GM19043 (cell line): ENCODE measurements at regions not wholly inside any gene's neighbourhood (a gene's known extent, or its start where the extent isn't known, plus 50 kb on each side); places are given as distances from the start of the nearest gene placed in this dataset.

Experiments used
- ATAC-seq: cut with Tn5 transposase; IDR thresholded peaks from one replicate; pipeline ENCODE4 v1.9.1; 2021; ENCODE audit warnings: low read depth; ENCODE audit not compliant: unreplicated experiment

DNA sequence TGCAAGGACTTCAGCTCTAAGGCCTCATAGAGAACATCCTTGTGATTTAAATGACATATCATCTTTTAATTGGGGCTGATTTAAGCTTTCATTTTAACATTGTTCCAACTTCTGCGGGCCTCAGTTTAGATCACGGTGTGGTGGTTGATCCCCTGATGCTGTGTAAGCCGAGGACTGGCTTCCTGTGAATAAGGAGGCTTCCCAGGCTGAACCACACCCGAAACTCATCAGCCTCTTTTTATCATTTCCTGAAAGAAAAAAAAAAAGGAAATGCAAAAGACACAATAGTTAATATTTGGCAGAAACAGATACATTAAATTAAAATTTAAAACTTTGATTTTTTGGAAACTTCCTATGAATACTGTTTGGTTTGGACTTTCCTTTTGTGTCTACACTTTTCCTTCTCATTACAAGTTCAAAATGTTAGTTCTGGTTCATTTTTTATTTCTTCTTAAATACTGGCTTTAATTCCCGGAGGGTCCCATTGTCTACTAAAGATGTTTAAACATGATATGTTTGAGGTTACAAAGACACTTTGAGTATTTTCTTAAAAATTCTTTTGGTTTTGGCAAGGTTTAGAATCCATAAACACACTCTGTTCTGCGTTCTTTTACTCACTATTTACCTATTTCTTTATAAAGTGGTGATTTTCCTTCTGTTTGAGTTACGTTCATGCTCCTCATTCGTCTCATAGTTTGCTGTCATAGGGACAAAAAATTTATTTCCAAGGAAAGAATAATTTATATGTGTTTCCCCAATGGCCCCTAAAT lies 230.0 kb upstream of the SULF2 start:
- ATAC-seq, result no peak

DNA sequence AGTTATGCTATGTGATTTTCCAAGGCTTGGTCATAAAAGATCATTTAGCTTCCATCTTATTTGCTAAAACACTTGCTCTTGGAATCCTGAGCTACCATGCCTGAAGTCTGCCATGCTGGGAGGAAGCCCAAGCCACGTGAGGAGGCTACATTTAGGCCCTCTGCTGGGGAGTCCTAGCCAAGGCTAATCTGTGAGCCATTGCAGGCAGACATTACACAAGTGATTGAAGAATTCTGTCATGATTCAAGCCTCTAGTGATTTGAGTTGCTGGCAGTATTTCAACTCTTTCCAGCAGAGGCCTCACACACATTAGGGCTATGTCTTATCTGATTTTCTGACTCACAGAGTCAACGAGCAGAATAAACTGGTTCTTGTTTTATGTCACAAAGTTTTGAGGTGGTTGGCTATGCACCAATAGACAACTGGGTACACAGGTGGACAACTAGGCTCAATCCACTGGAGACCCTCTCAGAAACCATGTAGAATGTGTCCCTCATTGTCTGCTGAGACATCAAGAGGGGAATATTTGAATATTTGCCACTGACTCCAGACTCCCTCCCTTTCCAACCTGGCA lies 227.2 kb upstream of the SULF2 start:
- no peak for ATAC-seq

DNA sequence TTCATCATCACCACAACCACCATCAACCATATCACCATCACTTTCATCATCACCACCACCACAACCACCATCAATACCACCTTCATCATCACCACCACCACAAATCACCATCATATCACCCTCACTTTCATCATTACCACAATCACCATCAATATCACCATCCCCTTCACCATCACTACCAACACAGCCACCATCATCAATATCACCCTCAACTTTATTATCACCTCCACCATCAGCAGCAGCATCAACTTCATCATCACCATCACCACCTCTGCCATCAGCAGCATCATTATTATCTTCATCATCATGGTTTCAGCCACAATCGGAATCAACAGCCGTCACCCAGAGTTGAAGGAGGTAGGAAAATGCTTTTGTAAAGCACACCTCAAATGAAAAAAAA lies 225.7 kb upstream of the SULF2 start:
- no peak for ATAC-seq

DNA sequence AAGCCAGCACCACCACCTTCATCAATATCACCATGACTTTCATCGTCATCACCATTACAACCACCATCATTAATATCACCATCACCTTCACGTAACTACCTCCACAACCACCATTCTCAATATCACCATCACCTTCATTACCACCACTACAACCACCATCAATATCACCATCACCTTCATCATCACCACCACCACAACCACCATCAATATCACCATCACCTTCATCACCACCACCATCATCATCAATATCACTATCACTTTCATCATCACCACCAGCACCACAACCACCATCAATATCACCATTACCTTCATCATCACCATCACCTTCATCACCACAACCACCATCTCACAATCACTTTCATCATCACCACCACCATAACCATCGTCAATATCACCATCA lies 225.3 kb upstream of the SULF2 start:
- ATAC-seq, result no peak

DNA sequence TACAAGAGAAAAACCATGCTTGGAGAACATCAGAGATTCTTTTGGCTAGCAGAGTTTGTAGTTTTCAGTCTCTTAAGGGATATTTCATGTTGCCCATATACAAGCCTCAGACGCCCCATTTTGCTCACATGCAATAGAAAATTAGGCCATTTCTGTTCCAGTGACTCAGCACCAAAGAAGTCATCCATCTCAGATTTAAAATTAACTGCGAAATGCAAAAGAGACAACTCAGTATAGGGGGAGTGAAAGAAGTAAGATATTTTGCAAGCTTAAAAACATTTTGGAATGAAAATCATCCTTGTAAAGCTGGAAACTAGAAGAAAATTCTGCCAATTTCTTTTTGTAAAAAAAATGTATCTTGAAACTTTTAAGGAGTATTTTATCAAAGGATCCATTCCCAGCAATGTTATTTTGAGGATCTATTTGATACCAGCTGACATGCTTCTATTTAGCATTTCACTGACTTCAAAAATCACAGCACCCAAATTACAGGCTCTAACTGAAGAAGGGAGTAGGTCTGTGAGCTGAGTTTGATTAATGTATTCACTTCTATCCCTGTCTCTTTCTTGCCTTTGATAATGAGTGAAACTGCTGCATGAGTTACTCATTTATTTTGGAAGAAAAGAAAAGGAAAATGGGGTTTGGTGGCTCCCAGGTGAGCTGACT lies 223.7 kb upstream of the SULF2 start:
- no peak for ATAC-seq

DNA sequence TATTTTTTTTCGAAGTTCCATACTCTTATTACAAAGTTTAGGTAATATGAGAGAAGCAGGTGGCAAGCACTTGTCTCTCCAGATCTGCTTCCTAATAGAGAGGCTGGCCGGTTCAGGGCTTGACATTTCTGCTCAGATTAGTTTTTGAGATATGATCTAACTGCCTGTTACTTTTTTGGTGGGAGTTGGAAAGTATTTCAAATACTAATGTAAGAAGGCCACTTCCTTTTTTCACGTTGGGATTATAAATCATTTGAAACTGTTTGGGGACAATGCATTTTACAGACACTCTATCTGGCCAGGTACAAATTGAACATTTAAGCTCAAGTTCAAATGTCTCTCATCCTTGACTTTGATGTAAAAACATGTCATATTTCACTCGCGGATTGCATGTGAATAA lies 222.1 kb upstream of the SULF2 start:
- ATAC-seq, result no peak

DNA sequence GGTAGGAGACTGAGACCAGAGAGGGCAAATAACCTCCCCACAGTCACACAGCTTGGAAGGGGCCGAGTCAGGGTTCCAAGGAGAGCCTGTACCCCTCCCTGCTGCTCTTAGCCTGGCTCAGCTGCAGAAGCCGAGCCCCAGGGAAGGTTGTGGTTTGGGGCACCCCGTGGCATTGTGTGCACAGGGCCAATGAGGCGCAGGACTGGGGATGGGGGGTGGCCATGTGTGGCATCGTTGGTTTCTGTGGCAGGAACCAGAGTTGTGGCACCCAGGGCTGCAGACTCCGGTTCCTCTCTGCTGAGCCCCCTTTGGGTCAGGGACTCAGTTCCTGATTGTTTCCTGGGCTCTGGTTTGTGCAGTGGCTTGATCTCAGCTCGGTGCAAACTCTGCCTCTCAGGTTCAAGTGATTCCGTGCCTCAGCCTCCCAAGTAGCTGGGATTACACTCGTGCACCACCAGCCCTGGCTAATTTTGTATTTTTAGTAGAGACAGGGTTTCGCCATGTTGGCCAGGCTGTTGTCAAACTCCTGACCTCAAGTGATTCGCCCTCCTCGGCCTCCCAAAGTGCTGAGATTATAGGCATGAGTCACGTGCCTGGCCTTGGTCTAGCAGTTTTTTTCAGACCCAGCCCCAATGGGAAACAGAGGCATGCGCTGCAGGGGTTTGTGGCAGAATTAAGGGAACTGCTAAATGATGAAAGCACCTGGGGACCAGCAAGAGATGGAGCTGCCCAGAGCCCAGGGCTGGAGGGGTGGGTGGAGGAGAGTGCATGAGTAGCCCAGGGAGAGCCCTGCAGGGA lies 221.0 kb upstream of the SULF2 start:
- no peak for ATAC-seq

DNA sequence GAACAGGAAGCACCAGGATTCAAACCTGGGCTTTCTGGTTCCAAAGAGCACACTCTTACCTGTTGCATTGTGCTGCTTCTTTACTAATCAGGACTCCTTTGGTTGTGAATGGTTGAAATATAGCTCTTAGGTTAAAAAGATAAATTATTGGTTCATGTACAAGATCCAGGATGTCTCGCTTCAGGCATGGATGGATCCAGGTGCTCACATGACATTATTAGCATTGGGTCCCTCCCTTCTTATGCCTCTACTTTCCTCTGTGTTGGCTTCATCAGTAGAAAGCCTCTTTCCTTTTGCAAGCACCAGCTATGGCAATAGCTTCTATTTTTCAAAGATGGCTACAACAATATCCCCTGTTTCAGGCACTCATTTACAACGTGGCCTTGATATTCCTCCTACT lies 217.7 kb upstream of the SULF2 start:
- ATAC-seq, result no peak

DNA sequence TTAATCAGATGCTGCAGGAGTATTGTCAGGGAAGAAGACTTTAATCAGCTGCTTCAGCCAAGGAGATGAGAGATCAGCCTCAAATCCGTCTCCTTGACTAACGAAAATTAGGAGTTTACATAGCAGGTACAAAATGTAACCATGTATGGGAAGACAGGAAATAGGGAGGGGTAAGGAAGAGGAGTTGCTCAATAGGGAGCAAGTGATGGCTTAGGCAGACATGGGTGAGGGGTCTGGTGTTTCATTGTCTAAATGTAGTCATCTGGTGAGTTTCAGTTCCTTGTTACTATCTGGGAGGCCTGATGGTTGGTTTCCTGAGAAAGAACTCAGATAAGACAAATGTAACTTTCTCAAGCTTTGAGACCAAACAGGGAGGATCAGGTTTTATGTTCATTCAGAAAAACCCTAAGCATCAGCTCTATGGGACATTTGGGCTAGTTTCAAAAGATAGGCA lies 217.3 kb upstream of the SULF2 start:
- peak; percentile 61 for ATAC-seq

DNA sequence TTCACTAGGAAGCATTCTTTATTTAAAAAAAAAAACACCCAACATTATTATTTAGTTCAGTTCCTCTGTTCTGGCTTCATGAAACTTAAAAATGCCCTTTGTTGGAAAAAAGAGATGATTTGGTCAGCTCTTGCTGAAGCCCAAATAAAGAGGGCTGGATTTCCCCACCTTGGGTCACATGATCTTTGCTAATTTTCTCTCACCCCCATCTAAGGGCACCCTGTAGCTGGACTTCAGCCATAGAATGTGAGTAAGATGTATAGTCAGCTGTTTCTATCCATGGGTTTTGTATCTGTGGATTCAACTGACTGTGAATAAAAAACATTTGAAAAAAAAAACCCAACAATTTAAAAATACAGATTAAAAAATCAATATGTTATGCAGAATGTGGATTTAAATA lies 213.9 kb upstream of the SULF2 start:
- no peak for ATAC-seq

DNA sequence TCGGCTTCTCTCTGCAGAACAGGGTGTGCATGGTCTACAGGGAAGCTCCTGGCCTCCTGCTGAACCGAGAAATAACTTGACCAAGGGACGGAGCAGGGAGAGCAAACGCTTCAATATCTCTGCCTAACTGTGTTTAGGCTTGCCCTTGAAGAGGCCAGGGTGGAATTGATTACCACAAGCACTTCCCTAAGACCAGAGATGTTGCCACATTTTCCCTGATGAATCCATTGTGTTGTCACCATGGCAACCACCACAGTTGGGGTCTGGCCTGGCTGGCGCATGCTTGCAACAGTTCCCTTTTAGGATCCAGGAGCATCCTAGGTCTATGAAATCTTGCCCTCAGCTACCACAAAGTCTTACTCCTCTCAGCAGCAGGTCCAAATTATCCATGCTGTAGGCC lies 213.5 kb upstream of the SULF2 start:
- ATAC-seq, result no peak

DNA sequence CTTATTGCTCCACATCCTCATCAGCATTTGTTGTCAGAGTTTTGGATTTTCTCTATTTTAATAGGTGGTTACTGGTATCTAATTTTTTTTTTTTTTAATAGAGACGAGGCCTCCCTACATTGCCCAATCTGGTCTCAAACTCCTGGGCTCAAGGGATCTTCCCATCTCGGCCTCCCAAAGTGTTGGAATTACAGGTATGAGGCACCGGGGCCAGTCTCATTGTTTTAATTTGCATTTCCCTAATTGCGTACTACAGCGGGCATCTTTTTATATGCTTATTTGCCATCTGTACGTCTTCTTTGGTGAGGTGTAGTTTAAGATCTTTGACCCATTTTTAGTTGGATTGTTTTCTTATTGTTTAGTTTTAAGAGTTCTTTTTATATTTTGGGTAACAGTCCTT lies 210.4 kb upstream of the SULF2 start:
- no peak for ATAC-seq

DNA sequence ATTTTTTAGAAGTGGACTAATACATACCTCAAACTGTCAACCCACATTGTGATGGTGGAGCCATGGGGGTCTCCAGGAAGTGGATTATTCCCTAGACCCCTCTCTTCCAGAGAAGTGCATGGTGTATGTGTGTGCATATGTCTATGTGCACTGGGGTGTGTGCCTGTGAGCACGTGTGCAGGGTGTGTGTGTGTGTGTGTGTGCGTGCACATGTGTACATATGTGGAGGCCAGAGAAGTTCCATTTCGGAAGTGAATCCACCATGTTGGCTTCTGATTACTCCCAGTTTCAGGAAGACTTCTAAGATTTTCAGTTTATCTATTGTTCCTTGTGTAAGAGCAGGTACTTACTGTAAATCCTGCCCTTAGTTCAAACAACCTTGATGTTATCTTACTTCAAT lies 208.5 kb upstream of the SULF2 start:
- ATAC-seq, result no peak

DNA sequence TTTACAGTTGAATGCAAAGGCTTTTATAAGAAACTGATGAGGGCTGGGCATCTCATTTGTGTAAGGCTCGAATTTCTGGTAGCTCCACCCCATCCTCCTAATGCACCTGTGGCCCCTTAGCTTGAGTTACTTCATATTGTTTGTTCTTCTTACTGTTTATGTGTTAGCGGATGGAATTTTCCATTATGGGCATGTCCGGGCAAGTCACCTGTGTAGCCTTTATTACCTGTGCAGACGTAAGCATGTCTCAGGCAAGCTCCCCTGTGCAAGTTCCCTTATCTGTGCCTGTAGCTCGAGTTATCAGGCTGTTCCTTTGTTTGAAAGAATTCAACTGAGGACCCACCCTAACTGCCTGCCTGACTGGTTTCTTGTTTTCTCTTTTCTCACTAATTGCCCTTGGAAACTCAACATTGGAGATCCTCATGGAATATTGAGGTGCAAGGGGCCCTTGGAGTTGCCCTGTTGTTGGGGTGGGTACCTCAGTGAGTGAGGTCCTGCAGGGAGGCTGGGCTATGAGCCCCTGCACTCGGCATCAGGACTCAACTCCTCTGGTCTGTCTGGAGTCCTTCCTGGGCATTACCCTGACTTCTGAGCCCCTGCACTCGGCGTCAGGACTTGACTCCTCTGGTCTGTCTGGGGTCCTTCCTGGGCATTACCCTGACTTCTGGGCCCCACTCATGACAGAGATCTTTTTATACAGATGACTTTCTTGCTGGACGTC lies 207.9 kb upstream of the SULF2 start:
- no peak for ATAC-seq

DNA sequence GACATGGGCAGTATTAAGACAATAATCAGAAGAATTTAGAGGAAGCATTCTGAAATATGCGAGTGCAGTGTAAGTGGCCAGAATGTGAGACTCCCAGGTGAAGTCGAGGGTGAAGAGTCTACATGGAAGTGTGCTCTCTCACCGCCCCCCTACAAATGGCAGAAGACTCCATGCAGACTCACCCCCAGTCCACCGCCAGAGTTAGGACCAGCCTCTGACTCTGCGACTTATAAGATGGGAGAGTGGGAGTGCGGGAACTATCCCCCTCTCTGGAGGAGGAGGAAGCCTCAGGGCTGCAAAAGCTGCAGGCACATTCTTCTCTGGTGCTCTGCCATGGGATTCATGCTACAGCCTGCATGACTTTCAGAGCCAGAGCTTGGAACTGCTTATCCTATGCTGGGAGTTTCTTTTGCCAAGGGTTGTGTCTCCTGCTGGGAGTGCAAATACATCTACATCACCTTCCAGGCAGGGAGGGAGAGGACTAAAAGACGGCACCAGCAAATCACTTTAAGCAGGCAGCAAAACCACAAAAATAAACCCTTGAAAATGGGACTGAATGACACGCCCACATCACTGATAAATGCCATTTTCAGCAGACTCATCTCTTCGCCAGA lies 206.7 kb upstream of the SULF2 start:
- no peak for ATAC-seq

DNA sequence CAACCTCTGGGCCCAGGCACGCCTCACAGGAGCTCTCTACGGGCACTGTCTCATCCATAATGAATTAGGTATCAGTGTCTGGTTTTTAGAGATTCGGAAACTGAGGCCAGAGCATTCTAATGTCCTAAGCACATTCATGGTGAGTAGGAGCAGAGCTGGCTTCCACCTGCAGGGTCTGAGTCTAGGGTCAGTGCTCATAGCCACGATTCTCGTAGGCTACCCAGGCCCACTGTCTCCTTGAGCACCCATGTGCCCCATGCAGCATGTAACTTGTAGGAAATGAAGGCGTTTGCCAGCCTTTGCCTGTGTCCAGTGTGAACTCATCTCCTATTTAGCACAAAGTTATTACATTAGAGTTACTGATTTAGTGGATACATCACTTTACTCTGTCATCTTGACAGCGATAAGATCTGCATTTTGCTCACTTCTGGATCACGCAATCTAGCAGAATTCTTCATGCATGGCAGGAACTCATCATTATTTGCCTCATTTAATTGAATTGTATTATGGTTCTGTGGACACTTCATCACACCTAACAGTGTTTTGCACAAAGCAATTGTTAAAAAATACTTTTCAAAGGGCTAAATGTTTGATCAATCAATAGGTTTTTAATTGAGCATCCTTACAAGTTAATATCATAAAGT lies 205.3 kb upstream of the SULF2 start:
- ATAC-seq, result no peak

DNA sequence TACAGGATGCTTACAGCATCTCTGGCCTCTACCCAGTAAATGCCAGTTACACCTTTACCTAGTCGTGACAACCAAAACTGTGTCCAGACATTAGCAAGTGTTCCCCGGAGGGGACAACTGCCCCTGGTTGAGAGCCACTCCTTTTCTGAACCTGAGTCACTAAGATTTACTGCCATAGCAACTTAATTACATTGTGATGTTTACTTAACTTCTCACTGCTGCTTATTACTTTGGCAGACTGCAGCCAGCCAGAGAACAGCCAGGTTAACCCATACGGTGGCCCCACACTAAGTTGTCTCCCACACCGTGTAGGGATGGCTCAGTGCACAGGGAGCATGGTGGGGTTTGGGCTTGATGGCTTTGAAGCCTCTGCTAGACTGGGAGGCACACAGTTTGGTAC lies 204.7 kb upstream of the SULF2 start:
- ATAC-seq, result no peak

DNA sequence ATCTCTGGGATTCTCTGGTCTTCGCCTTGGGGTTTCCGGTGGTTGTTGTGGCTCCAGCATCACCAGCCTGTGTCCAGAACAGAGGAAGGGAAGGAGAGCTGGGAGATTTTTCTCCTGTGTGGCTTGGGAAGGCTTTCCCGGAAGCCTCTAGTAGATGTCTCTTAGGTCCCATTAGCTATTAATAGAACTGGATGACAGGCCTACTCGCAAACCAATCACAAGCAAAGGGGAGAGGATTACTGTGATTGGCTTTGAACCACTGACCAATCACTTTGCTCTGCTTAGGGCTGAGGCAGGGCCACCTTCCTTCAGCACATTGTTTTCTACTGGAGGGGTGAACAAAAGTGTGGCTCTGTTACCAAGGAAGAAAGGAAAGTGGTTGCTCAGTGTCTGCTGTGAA lies 203.4 kb upstream of the SULF2 start:
- no peak for ATAC-seq

DNA sequence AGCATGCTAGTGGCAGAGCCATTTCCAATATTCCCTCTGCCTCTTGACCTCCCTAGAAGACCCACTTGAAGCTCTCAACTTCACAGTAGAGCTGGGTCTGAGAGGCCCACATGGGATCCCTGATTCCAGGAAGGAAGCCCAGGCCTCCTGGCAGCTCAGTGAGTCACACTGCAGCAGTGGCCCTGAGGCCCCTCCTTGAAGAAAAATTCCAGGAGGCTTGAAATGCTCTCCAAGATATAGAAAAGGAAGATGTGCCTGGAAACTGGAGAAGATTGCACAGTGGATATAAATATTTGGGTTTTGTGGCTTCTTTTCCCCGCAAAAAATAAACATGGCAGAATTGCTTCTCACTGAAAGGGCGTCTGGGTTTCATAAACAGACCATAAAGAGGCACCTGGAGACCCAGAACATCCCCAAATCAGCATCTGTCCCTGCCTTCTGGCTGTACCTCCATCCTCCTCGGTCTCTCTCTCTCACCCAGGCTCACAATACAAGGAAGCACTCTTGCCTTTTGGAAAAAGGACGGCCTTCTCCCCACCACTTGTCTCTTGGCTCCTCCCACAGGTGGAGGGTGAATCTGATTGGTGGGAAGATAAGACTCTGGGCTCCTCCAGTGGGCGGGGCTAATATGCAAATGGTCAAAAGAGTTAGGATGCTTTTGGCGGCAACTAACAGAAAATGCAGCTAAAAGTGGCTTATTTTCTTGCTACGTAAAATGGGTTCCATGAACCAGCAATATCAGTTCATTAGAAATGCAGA lies 200.0 kb upstream of the SULF2 start:
- no peak for ATAC-seq
